ENCODE measurements at regions not wholly inside any gene's neighbourhood (a gene's known extent, or its start where the extent isn't known, plus 50 kb on each side); places are given as distances from the start of the nearest gene placed in this dataset.

DNA sequence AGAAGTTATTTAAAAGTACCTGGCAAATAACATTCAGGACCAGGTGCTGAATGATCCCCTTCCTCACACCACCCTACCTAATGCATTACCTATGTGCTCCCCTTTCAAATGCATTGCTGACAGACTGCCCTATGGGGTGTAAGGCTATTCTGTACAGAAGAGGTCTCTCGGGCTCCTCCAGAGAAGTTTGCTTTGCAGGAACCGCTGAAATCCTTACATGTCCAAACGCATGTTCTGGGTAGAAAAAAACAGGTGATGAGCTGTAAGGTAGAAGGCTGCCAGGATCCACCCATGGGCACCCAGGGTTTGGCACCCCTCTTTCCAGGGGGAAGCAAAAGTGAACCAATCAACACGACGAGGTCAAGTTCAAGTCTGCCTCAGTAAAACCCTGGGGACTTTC lies 58.3 kb upstream of the TARBP1 start:
- no peak overlapping the region for H3K27ac ChIP-seq (ENCODE audit: insufficient read depth, low read length)
- no TSS peak for BruUV-seq (replicated peaks)
- in situ Hi-C loops (cut with MboI; ENCODE audit: low sequenced_read_pairs): no loop called here

More for the DNA sequence above, 58.3 kb upstream of the TARBP1 start:
- Histone ChIP-seq H4K91ac (ENCODE audit: insufficient read depth, low read depth, low read length) (no peak overlapping the region), H3K23ac (ENCODE audit: low read depth, low read length) (no peak overlapping the region), H2BK20ac (ENCODE audit: low read depth, low read length) (no peak overlapping the region), H3K36me3 (ENCODE audit: control insufficient read depth, insufficient read depth, low read length) (no peaks in the 10 kb centered on the region), H3K27me3 (ENCODE audit: control insufficient read depth, insufficient read depth, low read length) (no peaks in the 10 kb centered on the region; the same call in 1 of the 2 replicates), H3K4me2 (ENCODE audit: low read depth, low read length) (no peak overlapping the region), H3K56ac (ENCODE audit: extremely low read depth, insufficient read depth, low read length) (no peak overlapping the region), H3K18ac (ENCODE audit: low read depth, low read length) (no peak overlapping the region), H3K9me3 (ENCODE audit: control insufficient read depth, insufficient read depth, low read length) (no peaks in the 10 kb centered on the region), H2BK120ac (ENCODE audit: low read depth, low read length) (no peak overlapping the region), H3K9me1 (ENCODE audit: insufficient read depth, low read length) (peaks cover 13% of the 10 kb centered on the region), H3K4me1 (ENCODE audit: control insufficient read depth, insufficient read depth, low read length) (peaks cover 24% of the 10 kb centered on the region), H4K20me1 (ENCODE audit: insufficient read depth, low read length) (no peaks in the 10 kb centered on the region), H2BK5ac (ENCODE audit: low read depth, low read length, poor library complexity, severe bottlenecking) (no peak overlapping the region), H3K14ac (replicated peaks; ENCODE audit: low read depth, low read length) (no peak overlapping the region), H3K79me1 (ENCODE audit: low read depth in 1 of 2, low read length in 2 of 2) (peaks cover 0 to 4% of the 10 kb centered on the region in 2 experiments; a peak in 1 of 4 replicates), H4K8ac (ENCODE audit: low read depth in 2 of 2, low read length in 2 of 2) (no peak overlapping the region), H4K5ac (ENCODE audit: low read depth, low read length) (no peak overlapping the region), H3K4me3 (ENCODE audit: insufficient read depth, low read depth, low read length) (no peak overlapping the region), H3K4ac (ENCODE audit: low read depth, low read length) (no peak overlapping the region), H2AFZ (replicated peaks; ENCODE audit: low read length, poor library complexity) (no peak overlapping the region), H2AK5ac (ENCODE audit: low read depth, low read length) (no peak overlapping the region), H3K9ac (ENCODE audit: low read depth, low read length) (no peak overlapping the region), H2AK9ac (replicated peaks; ENCODE audit: low read depth, low read length, poor library complexity) (no peak overlapping the region), H2BK15ac (ENCODE audit: low read depth, low read length) (no peak overlapping the region)
- 100% methylated on average over 2 of the region's 5 CpGs; no CpG with 5 or more reads in 1 of the 2 experiments for WGBS, 2 experiments (ENCODE audit: extremely low coverage in 2 of 2, insufficient read length in 1 of 2)
- intact Hi-C loops (cut with micrococcal nuclease): no loop called here
- DNase-seq: no peak
- CTCF ChIA-PET: no interaction called here
- no peak for ATAC-seq (ENCODE audit: low read depth)
- no peak for TF ChIP-seq NFE2L2 (IDR thresholded peaks at IDR 0.05; ENCODE audit: low read depth, low read length)
- TF ChIP-seq, protein P1, sequence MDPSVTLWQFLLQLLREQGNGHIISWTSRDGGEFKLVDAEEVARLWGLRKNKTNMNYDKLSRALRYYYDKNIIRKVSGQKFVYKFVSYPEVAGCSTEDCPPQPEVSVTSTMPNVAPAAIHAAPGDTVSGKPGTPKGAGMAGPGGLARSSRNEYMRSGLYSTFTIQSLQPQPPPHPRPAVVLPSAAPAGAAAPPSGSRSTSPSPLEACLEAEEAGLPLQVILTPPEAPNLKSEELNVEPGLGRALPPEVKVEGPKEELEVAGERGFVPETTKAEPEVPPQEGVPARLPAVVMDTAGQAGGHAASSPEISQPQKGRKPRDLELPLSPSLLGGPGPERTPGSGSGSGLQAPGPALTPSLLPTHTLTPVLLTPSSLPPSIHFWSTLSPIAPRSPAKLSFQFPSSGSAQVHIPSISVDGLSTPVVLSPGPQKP (IDR thresholded peaks at IDR 0.05; ENCODE audit: borderline replicate concordance, low read depth, low read length): no peak
- POLR2A ChIA-PET (ENCODE audit: unreplicated experiment): no interaction called here
- dilution Hi-C loops (cut with HindIII; ENCODE audit: low sequenced_read_pairs, unreplicated experiment): no loop called here

Measured in IMR-90 (cell line).